H1 (cell line): ENCODE measurements at regions not wholly inside any gene's neighbourhood (a gene's known extent, or its start where the extent isn't known, plus 50 kb on each side); places are given as distances from the start of the nearest gene placed in this dataset.

Source experiments
- EP300 ChIP-seq, 2 experiments: IDR thresholded peaks; 1 replicate in 1 of 2; 2 replicates in 1 of 2; pipeline ENCODE4 v1.6.1; 2011 to 2012; ENCODE audit warnings: low read depth in 2 of 2, low read length in 2 of 2, mild to moderate bottlenecking in 2 of 2, borderline replicate concordance in 1 of 2, inconsistent platforms in 1 of 2, moderate library complexity in 1 of 2
- POU5F1 ChIP-seq: IDR thresholded peaks from 2 replicates; pipeline ENCODE4 v1.6.1; 2011; ENCODE audit warnings: low read depth, mild to moderate bottlenecking, low read length, moderate library complexity
- TAF1 ChIP-seq: IDR thresholded peaks from 2 replicates; pipeline ENCODE4 v1.6.1; 2011; ENCODE audit warnings: mild to moderate bottlenecking, low read depth, low read length

DNA sequence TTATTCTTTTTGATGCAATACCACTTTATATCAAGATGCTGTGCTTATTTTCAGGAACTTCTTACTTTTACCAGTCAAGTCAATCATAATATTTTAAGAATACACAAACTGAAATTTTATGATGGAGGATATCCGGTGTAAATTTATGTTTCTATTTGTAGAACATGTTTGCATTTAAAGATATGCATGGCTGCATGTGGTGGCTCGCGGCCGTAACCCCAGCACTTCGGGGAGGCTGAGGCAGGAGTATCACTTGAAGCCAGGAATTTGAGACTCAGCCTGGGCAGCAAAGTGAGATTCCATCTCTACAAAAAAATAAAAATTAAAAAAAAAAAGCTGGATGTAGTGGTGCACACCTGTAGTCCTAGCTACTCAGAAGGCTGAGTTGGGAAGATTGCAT is 73.5 kb upstream of the ALDH1A1 start (continued):
- TF ChIP-seq EP300 (IDR thresholded peaks at IDR 0.05; ENCODE audit: borderline replicate concordance in 1 of 2, low read depth in 2 of 2, low read length in 2 of 2) (no peak), POU5F1 (no peak), TAF1 (no peak)
